ENCODE measurements at regions not wholly inside any gene's neighbourhood (a gene's known extent, or its start where the extent isn't known, plus 50 kb on each side); places are given as distances from the start of the nearest gene placed in this dataset.

GRCh38 chr20:50242548-50242862, 51.9 kb downstream of the CEBPB start:
- DNase-seq = no peak

DNA sequence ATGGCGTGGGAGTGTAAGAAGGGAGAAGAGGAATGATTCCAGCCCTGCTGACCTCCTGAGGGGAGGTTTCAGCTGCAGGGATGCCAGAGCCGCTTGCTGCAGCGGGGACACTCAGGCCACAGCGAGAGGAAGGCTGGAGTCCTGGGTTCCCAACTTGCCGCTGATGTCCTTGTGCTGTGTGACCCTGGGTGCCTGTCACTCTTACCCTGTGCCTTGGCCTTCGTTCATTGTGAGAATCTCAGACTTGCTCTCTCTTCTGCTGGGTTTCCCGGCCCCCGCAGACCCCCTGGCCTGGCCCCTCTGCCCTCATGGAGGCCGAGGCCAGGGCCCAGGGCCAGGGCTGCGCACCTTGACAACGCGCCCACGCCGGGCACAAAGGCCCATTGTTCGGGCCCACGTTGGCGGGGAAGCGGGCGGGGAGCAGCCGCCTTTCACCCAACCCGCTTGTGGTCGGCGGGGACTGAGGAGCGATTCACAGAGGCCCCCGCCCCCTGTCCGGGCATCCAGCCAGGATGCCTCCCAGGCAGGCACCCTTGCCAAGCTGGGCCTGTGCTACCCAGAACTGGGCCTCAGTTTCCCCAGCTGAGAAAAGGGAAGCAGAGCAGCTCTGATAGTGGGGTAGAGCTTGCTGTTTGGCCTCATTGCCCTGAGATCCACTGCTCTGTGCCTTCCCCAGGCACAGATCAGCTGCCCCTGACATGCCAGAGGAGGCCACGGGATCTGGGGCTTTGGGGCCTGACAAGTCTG, 52.4 kb downstream of the CEBPB start:
- DNase-seq = peak; percentile 38

- no peak for DNase-seq
Measured at GRCh38 chr20:50243610-50244351, 53.2 kb downstream of the CEBPB start.

DNA sequence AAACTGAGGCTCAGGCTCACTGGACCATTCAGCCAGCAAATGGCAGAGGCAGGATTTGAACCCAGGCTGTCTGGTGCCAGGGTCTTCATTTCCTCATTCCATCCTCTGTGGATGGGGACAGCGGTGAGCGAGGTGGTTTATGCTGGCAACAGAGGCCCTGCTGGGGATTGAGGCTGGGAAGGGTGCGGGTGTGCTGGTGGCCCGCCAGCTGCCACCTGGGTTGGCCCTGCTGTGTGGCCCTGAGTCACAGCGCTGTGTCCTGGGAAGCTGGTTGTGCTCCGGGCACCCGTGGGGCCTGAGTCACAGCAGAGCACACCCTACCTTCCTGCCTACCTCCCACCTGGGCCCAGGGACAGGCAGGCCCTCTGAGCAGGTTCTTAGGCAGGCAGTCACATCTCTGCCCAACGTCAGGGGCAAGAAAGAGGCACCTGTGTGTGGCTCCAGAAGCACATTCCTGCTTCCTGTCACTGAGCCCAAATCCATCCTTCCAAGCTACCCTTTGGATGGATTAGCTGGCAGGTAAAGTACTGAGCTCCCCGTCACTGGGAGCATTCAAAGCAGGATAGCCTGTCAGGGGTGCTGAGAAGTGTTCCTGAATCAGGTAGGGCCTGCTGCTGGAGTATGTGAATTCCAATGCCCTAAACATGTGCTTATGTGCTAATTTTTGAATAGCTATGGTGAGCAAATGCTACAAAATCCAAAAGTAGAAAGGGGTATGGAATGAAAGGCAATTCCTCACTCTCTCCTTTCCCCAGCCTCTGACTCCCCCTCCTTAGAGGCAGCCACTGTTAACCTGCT, 53.9 kb downstream of the CEBPB start:
- DNase-seq = no peak

DNA sequence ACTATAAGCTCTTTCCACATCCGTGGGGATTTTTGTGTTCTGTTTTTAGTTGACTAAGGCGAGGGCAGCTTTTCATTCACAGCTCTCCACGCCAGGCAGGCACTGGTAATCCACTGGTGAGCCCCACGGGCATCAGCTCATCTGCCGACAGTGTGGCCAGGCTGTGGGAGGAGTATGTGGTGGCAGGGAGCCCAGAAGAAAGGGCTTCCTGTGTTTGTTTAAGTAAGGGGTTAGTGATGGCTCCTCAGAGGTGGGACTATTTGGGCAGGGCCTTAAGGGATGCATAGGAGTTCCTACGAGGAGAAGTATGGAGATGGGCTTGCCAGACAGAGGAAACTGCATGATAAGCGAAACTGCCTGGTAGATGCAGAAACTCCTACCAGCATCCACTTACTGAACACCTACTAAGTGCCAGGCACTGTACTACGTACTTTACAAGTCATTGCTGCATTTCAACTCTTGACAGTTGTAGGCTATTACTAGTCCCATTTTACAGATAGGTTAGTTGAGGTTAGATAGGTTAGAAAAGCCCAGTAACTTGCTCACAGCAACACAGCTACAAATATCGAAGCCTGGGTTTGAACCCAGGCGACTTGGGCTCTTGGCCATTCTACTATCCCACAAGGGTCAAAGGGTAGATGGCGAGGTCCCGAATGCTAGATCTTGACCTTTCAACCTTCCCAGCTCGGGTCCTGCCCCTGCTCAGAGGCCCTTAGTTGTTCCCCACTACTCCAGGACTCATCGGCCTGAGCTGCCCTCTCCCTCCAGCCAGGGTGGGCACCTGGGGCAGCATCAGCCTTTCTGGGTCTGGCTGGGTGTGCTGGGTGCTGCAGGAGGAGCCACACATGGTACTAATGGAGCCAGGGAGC, 55.1 kb downstream of the CEBPB start:
- peak; percentile 16 for DNase-seq

DNA sequence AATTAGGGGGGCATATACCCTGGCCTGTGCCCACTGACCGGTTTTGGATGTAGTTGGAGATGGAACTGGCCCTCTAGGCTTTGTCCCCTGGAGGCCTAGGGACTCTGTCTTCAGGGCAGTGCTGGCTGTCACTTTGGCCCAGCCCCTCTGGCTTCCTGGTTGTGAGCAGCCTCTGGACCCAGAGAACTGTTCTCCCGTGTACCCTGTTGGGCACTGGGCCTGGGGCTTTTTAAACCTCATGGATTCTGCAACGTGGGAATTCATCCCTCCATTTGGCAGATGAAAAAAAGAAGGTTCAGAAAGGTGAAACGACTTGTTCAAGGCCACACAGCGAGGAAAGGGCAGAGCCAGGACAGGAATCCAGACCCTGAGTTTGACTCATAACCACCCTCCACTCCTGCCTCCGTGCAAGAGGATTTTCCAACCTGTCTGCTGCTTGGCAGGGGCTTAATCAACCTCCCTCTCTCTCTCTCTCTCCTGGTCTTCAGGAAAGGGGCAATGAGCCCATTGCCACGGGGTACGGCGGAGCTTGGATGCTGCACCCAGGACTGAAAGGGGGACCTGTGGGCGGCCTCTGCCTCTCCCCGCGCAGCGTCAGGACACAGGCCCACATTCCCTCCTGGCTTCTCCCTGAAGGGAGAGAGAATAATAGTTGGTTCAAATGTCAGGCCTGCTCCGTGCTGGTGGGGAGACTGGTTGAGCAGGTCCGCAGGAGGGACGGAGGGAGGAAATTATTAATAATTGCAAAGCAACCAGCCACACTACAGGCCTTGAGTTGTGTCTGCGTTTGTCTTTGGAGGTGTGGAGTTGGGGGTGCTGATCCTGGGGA, 56.0 kb downstream of the CEBPB start:
- DNase-seq = no peak

GRCh38 chr20:50247196-50248094, 56.8 kb downstream of the CEBPB start:
- no peak for DNase-seq

DNA sequence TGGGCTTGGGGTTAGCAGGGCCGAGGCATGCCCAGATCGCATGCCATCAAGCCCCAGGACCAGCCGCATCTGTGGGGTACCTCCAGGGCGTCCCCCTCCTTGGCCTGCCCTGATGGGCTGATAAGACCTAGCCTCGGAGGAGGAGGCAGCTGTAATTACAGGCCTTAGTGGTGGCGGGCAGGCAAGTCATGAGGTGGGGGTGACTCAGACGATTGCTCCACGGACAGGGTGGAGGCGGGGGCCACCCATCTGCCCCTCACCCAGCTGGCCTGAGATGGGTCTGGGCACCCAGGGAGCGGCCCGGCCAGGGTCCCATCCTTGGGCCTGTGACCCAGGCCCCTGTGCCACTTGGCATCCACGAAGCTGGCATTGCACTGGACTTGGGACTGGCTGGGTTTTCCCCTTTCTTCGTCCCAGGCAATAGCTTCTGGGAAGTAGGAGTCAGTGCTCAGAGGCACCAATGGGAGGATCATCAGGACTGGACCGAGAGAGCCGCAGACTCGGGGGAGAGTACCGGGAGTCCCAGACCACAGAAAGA, 57.5 kb downstream of the CEBPB start:
- DNase-seq = no peak

DNA sequence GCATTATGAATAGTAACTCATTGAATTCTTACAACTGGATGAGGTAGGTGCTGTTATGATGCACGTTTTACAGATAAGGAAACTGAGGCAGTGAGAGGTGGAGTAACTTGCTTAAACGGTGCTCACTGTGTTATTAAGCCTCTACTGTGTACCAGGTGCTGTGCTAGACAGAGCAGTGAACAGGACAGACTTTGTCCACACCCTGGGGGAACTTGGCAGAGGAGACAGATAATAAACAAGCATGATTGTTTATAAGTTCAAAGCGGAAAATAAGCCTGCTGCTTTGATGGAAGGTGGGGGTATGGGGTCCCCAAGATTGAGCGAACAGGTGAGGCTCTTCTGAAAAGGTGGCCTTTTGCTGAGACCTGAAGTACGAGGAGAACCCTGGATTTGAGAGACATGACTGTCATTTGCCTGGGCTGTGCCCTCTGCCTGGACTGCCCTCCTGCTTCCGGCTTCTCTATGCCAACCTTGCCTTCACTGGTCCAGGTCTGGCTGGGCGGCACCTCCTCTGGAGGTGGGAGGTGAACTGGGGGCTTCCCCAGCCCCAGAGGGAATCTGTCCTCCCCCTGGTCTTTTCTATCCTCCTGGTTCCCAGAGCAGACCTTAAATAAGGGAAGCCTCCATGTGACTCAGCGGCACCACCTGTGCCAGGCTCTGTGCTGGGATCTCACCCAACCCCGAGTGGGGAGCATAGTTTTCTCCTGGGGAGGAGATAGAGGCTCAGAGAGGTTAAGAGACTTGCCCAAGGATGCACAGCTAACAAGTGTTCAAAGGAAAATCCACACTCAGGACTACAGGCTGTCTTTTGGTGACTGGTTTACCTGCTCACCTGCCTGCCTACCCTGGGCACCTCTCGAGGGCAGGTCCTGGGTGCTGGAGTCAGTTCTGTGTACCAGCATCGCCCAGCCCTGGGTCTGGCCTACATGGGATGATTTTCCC, 59.1 kb downstream of the CEBPB start:
- no peak for DNase-seq

- no peak for DNase-seq
Measured at GRCh38 chr20:50250679-50251382, 60.2 kb downstream of the CEBPB start.

- DNase-seq = no peak
Measured at GRCh38 chr20:50251383-50251748, 60.7 kb downstream of the CEBPB start.

GRCh38 chr20:50251992-50252511, 61.4 kb downstream of the CEBPB start:
- DNase-seq = no peak

DNA sequence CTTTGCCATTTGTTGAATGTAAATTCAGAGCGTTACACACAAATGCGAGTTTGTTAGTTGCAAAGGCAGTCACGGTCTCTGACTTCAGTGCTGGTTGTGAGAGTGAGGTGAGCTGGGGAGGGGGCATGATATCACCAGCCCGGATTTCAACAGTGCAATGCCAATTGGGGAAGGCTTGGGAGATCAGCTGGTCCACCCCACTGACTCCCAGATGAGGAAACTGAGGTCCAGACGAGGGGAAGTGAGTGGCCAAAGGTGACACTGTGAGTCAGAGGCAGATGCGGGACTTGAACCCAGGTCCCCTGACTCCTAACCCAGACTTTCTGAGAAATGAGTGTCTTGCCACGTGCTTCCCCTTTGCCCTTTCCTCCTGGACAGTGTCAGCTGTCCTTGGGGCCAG, 62.1 kb downstream of the CEBPB start:
- no peak for DNase-seq

DNA sequence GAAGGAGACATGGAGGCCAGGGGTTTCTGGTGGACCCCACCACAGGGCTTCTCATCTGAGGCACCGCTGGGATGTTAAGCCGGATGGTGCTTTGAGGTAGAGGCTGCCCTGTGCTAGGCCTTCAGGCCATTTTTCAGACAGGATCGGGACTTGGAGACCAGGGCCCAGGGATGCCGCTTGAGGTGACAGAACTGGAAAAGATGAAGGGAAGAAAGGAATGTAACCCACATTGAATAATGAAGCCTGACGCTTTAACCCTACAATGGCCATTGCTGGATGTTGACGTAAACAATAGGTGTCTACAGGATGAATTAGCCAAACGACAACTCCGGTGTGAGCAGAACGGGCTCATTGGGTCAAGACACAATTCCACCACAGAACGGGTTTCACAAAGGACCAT, 62.5 kb downstream of the CEBPB start:
- DNase-seq = no peak

DNA sequence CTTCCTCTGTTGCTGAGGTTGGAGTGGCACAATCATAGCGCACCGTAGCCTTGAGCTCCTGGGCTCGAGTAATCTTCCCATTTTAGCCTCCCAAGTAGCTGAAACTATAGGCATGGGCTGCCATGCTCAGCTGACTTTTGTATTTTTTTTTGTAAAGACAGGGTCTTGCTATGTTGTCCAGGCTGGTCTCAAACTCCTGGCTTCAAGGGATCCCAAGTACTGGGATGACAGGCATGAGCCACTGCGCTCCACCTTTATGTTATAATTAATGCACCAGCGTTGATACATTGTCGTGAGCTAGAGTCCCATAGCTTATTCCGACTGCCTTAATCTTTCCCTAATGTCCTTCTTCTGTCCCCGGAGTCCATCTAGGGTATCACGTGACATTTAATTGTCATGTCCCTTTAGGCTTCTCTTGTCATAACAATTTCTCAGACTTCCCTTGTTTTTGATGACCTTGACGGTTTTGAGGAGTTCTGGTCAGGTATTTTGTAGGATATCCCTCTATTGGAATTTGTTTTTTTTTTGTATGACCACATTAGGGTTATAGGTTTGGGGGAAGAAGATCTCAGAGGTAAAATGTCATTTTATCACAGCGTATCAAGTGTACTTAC, 63.9 kb downstream of the CEBPB start:
- DNase-seq = no peak

GRCh38 chr20:50256577-50256976, 65.9 kb downstream of the CEBPB start:
- DNase-seq = no peak

GRCh38 chr20:50257860-50258259, 67.2 kb downstream of the CEBPB start:
- no peak for DNase-seq
